GM19468 (cell line): ENCODE measurements at regions not wholly inside any gene's neighbourhood (a gene's known extent, or its start where the extent isn't known, plus 50 kb on each side); places are given as distances from the start of the nearest gene placed in this dataset.
"Not testable (repeated sequence)": the region's sequence is repeated elsewhere in the genome, so short reads cannot be mapped to it uniquely, and the experiment has no call there.

Experiments
- ATAC-seq: cut with Tn5 transposase; IDR thresholded peaks from one replicate; pipeline ENCODE4 v1.9.1; 2021; ENCODE audit warnings: mild to moderate bottlenecking, moderate library complexity, moderate number of reproducible peaks; ENCODE audit not compliant: unreplicated experiment; ENCODE audit errors: extremely low read depth

- ATAC-seq, result no peak
These were observed 166.7 kb downstream of the ZNF621 start for GRCh38 chr3:40691452-40691861.

GRCh38 chr3:40695848-40696247, 171.1 kb downstream of the ZNF621 start:
- no peak for ATAC-seq

DNA sequence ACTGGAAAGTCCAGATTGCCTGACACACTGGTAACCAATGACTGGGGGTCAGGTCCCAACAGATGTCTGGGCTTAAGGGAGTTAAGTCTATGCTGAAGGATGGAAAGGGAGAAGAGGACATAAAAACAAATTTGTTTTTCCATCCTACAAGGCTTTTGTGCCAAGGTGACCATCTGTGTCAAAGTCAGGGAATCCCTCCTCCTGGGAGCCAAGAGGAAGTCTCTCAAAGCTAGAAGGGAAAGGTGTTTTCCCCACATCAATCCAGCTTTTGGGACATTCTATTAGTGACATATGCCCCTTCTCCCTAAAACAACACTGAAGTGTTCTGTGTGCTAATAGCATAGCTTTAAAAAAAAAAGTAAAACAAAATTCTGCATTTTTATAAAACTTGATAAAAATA, 173.9 kb downstream of the ZNF621 start:
- ATAC-seq, result not testable (repeated sequence)

GRCh38 chr3:40701016-40701588, 176.3 kb downstream of the ZNF621 start:
- ATAC-seq, result no peak

DNA sequence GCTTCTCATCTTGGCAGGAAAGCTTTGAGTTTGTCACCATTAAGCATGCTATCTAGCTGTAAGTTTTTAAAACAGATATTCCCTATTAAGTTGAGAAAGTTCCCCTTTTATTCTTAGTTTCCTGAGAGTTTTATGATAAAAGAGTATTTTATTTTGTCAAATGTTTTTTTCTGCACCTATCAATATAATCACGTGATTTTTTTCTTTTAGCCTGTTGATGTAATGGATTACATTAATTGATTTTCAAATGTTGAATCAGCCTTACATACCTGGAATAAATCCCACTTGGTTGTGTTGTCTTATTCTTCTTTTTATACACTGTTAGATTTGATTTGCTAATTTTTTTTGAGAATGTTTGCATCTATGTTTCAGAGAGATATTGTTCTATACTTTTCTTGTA, 179.5 kb downstream of the ZNF621 start:
- ATAC-seq, result no peak

DNA sequence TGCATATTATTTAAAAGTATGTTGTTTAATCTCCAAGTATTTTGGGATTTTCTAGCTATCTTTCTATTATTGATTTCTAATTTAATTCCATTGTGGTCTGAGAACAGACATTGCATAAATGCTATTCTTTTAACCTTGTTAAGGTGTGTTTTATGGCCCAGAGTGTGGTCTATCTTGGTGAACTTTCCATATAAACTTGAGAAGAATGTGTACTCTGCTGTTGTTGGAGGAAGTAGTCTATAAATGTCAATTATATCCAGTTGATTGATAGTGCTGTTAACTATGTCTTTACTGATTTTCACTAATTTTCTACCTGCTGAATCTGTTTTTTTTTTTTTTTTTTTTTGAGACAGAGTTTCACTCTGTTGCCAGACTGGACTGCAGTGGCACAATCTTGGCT, 180.9 kb downstream of the ZNF621 start:
- no peak for ATAC-seq

DNA sequence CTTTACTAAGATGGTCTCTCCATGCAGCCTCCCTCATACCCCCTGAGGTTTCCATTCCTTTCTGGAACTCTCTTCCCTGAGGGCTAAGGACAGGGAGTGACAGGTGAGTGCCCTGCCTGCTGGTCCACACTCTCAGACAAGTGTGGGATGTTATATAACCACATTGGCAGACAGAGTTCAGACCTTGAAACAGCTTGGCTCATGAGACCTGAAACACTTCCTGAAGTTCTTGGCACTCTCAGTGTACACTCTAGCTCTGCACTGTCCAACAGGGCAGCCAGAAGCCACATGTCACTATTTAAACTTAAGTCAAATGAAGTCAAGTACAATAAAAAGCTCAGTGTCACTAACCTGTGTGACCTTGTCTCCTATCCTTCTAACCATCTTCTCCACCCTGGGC, 188.5 kb downstream of the ZNF621 start:
- no peak for ATAC-seq

DNA sequence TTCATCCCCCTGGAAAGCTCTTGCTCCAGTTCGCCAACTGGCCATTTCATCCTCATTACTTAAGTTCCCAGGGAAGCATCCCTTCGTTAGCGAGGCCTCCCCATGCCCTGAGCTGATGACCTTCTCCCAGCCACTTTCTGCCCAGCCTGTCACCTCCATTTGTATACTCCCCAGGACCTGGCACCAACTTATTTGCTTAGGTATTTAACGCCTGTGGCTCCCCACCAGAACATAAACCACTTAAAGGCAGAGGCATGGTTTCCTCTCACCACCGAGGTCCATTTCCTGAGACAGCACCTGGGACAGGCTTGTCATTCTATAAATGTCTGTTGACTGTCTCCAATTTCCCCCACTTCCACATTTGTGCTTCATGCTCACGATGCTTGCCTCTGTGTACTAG, 189.0 kb downstream of the ZNF621 start:
- ATAC-seq, result no peak

- no peak for ATAC-seq
These were observed 190.1 kb downstream of the ZNF621 start for GRCh38 chr3:40714771-40715345.

- ATAC-seq, result no peak
These were observed 190.8 kb downstream of the ZNF621 start for GRCh38 chr3:40715551-40715950.

DNA sequence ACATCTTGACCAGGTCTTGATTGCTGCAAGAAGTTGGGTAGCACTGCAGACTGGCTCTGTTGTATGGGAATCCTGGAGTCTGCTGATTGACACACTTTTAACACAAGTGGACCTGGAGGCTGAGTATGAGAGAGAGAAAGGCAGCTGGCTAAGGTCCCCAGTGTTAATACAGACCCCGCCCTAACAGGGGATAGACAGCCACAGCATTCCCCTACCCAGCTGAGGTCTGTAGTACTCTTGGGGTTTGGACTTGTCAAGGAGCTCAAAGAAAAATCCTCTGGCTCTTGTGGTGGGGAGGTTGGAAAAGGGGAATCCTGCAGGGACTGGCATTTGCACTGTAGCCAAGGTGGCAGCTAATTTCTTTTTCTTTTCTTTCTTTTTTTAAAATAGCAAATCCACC, 192.7 kb downstream of the ZNF621 start:
- ATAC-seq, result no peak

DNA sequence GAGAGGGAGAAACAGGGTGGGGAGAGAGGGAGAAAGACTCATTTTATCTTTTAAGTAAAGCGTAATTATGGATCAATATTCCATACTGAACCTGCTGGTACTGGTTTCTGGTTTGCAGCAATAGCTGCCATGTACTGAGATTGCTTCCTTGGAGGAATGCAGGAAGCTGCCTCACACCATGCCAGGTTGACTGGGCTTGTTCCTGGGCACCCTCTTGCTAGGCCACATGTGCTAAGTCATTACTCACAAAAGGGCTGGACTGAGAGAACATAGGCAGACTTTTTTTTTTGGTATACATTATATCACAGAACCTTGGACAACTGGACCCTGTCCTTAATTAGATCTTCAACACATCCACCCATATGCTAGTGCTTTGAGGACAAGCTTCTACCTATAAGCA, 193.4 kb downstream of the ZNF621 start:
- no peak for ATAC-seq

DNA sequence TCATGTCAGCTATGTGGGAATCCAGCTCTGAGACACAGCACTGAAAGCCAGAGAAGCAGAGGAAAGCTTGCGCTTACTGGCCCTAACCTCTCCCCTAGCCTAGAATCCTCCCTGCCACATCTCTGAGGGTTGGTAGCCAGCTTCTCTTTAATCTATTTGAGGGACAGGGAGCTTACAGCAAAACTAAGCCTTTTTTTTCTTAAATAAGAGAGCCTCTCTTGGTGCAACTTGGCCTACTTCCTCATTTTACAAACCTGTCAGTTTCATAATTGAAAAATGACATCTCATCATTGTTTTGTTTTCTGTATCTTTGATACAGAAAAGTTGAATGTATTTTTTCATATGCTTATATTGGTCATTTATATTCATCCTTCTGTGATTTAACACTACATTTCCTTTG, 193.9 kb downstream of the ZNF621 start:
- ATAC-seq, result peak; percentile 53

DNA sequence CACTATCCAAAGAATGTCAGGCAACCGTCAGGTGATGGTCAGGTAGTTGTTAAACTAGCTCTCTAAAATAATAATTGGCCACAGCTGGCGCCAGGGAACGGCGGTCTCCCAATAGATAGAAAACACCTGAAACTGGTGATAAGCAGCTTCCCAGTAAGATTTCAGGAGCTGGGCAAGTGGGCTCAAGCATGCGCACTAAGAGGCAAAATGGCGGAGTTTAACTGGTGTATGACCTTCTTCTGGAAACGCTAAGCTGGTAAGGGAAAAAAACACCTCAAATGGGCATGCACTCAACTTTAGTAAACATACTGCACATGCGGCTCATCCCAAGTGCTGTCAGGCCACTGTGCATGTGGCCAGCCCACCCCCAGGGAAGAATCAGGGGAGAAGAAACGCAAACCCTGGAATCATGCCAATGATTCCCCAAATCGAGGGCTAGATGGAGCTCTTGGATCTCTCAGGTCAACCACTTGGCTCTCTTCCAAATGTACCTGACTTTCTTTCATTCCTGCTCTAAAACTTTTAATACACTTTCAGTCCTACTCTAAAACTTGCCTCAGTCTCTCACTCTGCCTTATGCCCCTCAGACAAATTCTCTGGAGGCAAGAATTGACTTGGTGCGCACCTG, 195.0 kb downstream of the ZNF621 start:
- no peak for ATAC-seq

- no peak for ATAC-seq
These were observed 195.6 kb downstream of the ZNF621 start for GRCh38 chr3:40720341-40720740.

- no peak for ATAC-seq
These were observed 196.1 kb downstream of the ZNF621 start for GRCh38 chr3:40720863-40721262.

DNA sequence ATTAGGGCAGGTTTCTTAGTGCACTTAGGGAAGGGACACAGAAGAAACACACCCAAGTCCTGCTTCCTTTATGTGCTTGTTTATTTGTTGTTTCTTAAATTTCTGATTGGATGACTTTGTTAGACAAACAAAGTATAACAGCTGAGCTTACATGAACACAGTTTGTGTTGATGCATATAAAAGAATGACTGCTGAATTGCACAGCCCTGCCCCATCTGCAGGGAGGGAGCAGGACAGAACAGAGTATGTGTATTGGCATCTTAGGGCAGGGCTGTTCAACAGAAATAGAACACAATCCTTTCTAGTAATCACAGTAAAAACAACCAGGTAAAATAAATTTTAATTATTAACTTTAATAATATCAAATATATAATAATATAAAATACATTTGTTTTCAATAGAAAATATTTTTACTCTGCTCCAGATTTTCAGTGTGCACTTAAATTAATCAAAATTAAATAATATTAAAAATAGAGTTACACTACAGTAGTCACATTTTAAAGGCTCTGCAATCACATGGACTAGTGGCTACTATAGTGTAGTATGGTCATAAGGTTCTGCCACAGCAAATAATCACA, 198.4 kb downstream of the ZNF621 start:
- no peak for ATAC-seq

- no peak for ATAC-seq
These were observed 200.3 kb downstream of the ZNF621 start for GRCh38 chr3:40725031-40725430.

- no peak for ATAC-seq
These were observed 206.7 kb downstream of the ZNF621 start for GRCh38 chr3:40731445-40731844.

- ATAC-seq, result no peak
These were observed 212.2 kb downstream of the ZNF621 start for GRCh38 chr3:40736943-40737342.

DNA sequence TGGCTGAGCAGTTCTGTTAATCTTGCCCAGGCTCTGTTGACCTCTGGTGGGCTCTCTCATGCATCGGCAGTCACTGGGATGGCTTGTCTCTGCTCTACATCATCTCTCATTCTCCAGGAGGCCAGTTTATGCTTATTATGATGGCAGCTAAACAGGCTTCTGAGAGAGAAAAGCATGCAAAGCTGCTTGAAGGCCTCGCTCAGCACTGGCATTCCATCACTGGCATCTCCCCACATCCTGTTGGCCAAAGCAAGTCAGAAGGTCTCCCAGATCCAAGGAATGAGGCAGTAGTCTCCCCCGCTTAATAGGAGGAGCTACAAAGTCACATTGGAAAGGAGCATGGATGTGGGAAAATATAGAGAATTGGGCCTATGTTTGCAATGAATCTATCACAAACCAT, 212.6 kb downstream of the ZNF621 start:
- no peak for ATAC-seq

DNA sequence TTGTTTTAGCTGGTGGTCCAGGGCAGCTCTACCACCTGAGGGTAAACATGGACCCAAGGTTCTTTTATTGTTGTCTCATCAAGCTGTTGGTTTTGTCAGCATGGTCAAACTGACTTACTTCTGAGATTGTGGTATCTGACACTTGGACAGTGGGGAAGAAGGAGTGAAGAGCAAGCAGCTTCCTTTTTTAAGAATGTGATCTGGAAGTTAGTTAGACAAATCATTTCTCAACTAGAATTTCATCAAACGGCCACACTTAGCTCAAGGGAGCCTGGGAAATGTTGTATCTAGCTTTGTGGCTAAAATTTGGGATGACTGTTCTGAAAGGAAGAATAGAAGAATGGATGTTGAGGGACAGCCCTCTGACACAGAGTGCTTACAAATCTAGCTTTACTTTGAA, 215.2 kb downstream of the ZNF621 start:
- no peak for ATAC-seq
